ENCODE measurements at regions not wholly inside any gene's neighbourhood (a gene's known extent, or its start where the extent isn't known, plus 50 kb on each side); places are given as distances from the start of the nearest gene placed in this dataset.
A peak's percentile ranks its signal among the peaks of the same experiment; 100 is the strongest.

DNA sequence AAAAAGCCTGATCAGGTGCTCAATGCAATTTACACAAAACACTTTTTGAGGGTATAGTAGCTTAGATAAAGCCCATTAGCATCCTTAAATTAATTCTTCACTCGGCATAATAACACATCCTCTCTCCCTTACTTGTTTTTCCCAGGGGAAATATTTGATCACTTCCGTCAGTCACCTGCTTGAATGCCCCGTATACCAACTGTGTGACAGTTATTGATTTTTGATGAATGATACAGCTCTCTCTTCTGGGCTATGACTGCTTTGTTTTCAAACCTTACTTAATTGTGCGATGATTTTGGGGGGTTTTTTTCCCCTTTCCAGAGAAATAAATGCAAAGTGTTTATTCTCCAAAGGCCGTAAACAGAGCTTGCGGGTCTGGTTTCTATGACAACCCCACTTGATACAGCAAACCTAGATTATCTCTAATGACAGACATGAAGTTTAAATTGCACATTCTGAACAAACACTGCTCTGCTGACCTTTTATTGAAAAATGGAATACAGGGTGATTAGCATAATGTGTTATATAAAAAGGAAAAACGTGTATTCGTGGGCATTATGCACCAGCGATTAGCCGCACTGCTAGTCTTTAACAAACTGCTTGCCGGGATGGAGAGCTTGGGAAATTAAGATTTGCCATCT lies 78.4 kb upstream of the NANOS1 start:
- H2AFZ ChIP-seq (ENCODE audit: low read depth) = no peak overlapping the region
- no peak overlapping the region for H3K9ac ChIP-seq
- H3K4me1 ChIP-seq (ENCODE audit: low read depth, poor library complexity, severe bottlenecking) = peaks cover 34% of the 10 kb centered on the region
- TF ChIP-seq CTCF (conservative IDR thresholded peaks at IDR 0.05; ENCODE audit: low read depth, low read length) = no peak
- no peak overlapping the region for H3K4me2 ChIP-seq
- no peaks in the 10 kb centered on the region for H3K27me3 ChIP-seq (ENCODE audit: insufficient read depth, low read depth)
- H3K27ac ChIP-seq = no peak overlapping the region
- no peaks in the 10 kb centered on the region for H3K79me2 ChIP-seq (ENCODE audit: insufficient read depth, low read depth)
- H4K20me1 ChIP-seq (ENCODE audit: insufficient read depth) = no peaks in the 10 kb centered on the region
- H3K36me3 ChIP-seq (ENCODE audit: insufficient read depth) = no peaks in the 10 kb centered on the region
- H3K4me3 ChIP-seq (IDR thresholded peaks at IDR 0.05; ENCODE audit: insufficient read depth, low read depth, low read length) = no peak overlapping the region

DNA sequence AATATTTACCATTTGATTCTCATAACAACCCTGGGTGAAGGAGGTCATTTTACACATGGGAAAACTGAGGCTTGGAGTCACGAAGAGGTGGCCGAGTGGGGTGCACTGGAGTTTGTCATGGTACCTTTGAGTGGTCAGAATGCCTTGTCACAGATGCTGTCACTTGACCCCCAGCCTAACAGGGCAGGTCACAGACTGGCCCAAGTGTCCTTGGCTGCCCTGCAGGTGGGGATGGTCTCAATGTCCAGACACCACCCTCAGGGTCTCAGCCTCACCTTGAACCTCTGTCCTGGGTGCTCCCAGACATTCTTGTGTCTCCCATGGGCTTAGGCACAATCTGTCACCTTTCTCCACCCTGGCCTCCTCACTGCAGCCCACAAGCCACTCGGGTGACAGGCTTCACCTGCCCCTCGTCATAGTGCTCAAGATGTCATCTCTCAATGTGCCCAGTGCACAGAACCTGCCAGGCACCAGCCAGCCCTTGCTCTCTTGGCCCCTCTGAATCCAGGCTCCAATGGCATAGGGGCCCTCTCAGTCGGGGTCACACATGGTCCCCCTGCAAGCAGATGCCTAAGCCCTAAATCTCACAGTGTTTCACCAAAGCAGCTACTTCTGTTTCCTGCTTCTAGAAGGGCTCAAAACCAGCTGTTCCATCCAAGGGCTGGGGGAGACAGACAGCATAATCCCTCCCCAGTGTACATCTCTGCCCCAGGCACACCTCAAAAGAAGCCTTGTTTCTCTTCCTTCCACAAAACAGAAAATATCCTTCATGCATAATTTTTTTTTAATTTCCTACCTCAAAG lies 76.8 kb upstream of the NANOS1 start:
- Histone ChIP-seq H3K4me1 (ENCODE audit: low read depth, poor library complexity, severe bottlenecking) (peaks cover 50% of the 10 kb centered on the region), H3K9ac (no peak overlapping the region), H4K20me1 (ENCODE audit: insufficient read depth) (no peaks in the 10 kb centered on the region), H3K79me2 (ENCODE audit: insufficient read depth, low read depth) (no peaks in the 10 kb centered on the region), H3K27ac (no peak overlapping the region), H2AFZ (ENCODE audit: low read depth) (no peak overlapping the region), H3K36me3 (ENCODE audit: insufficient read depth) (no peaks in the 10 kb centered on the region), H3K27me3 (ENCODE audit: insufficient read depth, low read depth) (no peaks in the 10 kb centered on the region), H3K4me2 (no peak overlapping the region; the same call in 1 of the 2 replicates), H3K4me3 (IDR thresholded peaks at IDR 0.05; ENCODE audit: insufficient read depth, low read depth, low read length) (no peak overlapping the region)
- no peak for TF ChIP-seq CTCF (conservative IDR thresholded peaks at IDR 0.05; ENCODE audit: low read depth, low read length)

GRCh38 chr10:118953598-118954393 lies 75.7 kb upstream of the NANOS1 start:
- Histone ChIP-seq H4K20me1 (ENCODE audit: insufficient read depth) (no peaks in the 10 kb centered on the region), H3K79me2 (ENCODE audit: insufficient read depth, low read depth) (no peaks in the 10 kb centered on the region), H2AFZ (ENCODE audit: low read depth) (0 out of 2 replicates have a peak overlapping the region, but pooled peaks have one; percentile 2), H3K9ac (no peak overlapping the region), H3K4me1 (ENCODE audit: low read depth, poor library complexity, severe bottlenecking) (peaks cover 61% of the 10 kb centered on the region), H3K36me3 (ENCODE audit: insufficient read depth) (no peaks in the 10 kb centered on the region), H3K4me3 (IDR thresholded peaks at IDR 0.05; ENCODE audit: insufficient read depth, low read depth, low read length) (no peak overlapping the region), H3K4me2 (no peak overlapping the region; the same call in 1 of the 2 replicates), H3K27me3 (ENCODE audit: insufficient read depth, low read depth) (no peaks in the 10 kb centered on the region), H3K27ac (peak overlapping the region; percentile 97; the same call in 1 of the 2 replicates)
- TF ChIP-seq CTCF (conservative IDR thresholded peaks at IDR 0.05; ENCODE audit: low read depth, low read length) = no peak

GRCh38 chr10:118955531-118955930 lies 74.0 kb upstream of the NANOS1 start:
- Histone ChIP-seq H3K36me3 (ENCODE audit: insufficient read depth) (no peaks in the 10 kb centered on the region), H3K4me1 (ENCODE audit: low read depth, poor library complexity, severe bottlenecking) (peaks cover 77% of the 10 kb centered on the region), H3K27me3 (ENCODE audit: insufficient read depth, low read depth) (no peaks in the 10 kb centered on the region), H3K4me3 (IDR thresholded peaks at IDR 0.05; ENCODE audit: insufficient read depth, low read depth, low read length) (no peak overlapping the region), H3K4me2 (peak overlapping the region; percentile 82), H2AFZ (ENCODE audit: low read depth) (peak overlapping the region; percentile 58), H4K20me1 (ENCODE audit: insufficient read depth) (no peaks in the 10 kb centered on the region), H3K9ac (peak overlapping the region; percentile 63), H3K79me2 (ENCODE audit: insufficient read depth, low read depth) (no peaks in the 10 kb centered on the region), H3K27ac (peak overlapping the region; percentile 97)
- TF ChIP-seq CTCF (conservative IDR thresholded peaks at IDR 0.05; ENCODE audit: low read depth, low read length) = no peak
